Activated T-cell treated with anti-CD3 and anti-CD28 coated beads for 1 hour (primary cell): ENCODE measurements at regions not wholly inside any gene's neighbourhood (a gene's known extent, or its start where the extent isn't known, plus 50 kb on each side); places are given as distances from the start of the nearest gene placed in this dataset.
A peak's percentile ranks its signal among the peaks of the same experiment; 100 is the strongest.
"Not testable (repeated sequence)": the region's sequence is repeated elsewhere in the genome, so short reads cannot be mapped to it uniquely, and the experiment has no call there.

Experiments used
- DNase-seq: peaks from one replicate; pipeline ENCODE4 v3.0.0-alpha.2; 2020; ENCODE audit warnings: low read depth

DNA sequence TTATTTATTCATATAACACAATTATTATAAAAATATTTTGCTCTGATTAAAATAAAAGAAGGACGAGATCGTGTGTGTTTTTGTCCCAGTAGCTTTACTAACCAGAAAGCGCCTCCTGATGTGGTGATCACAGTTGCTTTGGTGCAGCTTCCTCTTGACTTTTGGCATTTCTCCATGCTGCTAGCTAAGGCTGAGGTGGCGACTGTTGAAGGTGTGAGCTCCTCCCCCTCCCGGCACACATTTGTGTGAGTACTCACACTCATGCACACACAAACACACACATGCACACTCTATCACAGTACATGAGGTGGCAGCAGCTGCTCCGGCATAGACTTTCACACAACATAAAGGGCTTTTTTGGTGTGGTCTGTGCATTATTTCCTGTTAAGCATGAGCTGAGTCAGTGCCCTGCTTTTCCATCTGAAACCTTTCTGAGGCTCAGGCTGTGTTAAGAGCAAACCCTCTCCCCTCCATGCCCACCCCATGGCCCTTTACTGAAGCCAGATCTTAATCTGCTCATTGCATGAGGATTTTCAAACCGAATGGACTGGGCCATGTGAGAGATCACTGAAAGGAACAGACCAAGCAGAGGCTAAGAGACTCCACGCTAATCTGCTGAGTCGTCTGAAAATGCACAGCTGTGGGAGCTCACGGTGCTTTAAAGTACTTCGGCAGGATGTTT is 53.3 kb downstream of the FOXD4L1 start:
- DNase-seq, result peak; percentile 22

DNA sequence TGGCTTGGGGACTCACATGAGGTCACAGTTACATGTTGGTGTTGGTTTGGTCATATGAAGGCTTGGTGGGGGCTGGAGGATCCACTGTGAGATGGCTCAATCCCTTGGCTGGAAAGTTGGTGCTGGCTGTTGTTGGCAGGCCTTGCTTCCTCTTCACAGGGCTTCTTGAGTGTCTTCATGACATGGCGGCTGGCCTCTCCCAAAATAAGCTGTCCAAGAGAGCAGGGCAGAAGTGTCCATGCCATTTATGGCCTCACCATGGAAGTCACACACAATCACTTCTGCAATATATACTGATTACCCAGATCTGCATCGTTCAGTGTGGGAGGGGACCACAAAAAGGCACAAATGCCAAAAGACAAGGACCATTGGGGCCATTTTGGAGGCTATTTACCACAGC is 61.4 kb downstream of the FOXD4L1 start:
- not testable (repeated sequence) for DNase-seq

DNA sequence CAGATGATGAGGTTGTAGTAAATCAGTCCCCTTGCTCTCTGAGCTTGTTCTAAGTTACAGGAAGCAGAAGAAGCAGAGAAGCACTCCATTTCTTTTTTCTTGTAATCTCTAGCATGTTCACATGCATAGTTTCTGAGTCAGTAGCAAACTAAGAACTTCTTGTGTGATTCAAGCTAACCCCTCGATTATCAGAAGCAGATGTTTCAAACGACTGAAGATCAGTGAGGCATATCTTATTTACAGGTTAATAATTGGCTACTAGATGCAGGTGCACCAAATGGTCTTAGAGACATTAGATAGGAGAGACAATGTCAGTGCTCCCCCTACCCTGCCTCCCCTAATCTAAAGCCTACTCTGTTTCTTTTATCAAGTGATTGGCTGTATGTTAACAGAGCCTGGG is 64.2 kb downstream of the FOXD4L1 start:
- DNase-seq, result not testable (repeated sequence)

DNA sequence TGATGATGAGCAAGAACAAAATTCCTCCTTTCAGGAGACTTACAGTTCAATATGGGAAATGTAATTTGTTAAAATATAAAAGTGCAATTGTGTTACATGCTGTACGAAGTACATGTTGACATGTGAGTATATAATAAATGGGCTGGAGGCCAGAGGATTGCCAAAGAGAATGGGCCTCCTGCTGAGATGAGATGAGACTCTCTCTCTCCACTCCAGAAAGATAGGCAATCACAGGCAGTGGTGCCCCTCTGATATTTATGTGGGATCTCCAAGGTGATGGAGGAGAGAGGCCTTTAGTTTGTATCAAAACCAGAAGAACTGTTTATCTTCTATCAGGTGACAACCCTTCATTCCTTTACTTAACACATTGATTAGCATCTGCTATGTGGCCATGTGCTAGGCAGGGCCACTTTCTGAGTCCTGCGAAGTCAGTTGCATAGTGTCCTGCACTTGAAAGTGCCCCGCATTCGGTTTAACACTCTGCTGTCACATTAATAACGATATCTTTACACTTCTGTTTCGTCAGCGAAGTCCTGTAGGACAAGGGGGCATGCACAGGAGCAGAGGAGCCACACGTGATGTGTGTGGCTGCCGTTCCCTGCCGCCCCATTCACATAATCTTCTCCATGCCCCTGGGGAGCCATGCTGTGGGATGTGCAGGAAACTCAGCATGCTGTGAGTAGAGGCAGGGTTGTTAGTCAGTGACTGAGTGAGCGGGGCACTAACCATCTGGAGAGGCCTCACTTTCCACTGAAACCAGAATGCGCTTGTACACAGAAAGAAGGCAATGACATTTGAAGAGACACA is 60.2 kb upstream of the RABL2A start:
- DNase-seq, result not testable (repeated sequence)

DNA sequence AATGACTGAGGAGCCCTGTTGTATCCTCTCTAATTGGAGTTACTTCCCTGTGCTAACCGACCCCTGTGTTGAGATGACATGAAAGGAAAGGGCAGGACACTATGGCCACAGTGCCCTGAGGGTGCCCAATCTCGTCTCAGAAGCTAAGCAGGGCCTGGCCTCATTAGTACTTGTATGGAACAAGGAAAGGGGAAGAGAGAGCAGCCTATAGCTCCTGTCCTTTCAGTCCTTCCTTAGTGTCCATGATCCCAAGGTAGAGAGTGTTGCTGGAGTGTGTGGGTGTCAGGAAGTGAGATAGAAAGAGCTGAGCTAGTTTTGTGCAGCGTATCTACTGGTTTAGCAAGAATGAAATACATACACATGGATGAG is 59.6 kb upstream of the RABL2A start:
- DNase-seq, result not testable (repeated sequence)

DNA sequence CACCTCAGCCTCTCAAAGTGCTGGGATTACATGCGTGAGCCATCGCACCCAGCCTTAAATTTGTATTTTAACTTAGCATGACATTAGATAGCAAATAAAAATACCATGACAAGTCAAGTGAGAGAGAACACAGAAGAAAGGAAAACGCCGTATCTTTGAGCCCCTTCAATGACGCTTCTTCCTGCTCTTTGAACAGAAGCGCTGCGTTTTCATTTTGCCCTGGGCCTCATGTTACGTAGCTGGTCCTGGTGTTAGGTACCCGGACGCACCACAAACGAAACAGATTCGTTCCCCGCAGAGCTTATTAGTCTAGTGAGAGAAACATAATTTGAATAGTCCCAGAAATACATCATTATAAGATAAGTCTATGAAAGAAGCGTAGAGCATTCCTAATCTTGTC is 58.8 kb upstream of the RABL2A start:
- DNase-seq, result not testable (repeated sequence)

DNA sequence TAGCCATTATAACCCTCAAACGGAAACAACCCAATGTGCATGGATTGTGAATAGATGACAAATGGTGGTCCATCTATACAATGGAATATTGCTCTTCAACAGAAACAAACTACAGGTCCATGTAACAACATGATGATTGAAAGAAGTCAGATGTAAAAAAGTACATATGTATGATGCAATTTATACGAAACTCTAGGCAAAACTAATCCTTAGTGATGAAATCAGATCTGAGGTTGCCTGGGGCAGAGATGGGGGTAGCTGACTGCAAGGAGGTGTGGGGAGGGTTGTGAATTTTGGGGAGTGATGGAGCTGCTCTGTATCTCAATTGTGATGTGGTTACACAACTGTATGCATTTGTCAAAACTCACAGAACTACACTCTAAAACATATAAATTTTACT is 57.0 kb upstream of the RABL2A start:
- not testable (repeated sequence) for DNase-seq

DNA sequence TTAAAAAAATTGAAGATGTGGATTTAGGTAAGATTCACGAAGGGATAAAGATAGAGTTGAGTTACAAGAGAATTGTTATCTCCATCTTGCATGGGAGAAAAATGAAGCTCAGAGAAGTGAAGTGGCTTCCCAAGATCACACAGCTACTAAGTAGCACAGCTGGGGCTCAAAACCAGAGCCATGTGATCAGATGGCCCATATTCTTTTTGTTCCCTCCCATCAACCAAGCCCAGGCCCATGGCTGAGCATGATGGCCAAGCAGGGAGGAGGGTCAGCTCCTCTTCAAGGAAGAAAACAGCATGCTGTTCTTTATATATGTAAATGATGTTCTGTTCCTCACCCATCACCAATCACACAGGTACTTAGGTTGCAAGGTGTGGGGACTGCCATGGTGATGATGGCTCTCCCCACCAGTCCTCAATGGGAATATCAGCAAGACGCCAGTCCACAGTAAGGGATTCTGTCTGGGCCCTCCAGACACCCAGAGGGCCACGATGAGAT is 56.5 kb upstream of the RABL2A start:
- DNase-seq, result not testable (repeated sequence)

DNA sequence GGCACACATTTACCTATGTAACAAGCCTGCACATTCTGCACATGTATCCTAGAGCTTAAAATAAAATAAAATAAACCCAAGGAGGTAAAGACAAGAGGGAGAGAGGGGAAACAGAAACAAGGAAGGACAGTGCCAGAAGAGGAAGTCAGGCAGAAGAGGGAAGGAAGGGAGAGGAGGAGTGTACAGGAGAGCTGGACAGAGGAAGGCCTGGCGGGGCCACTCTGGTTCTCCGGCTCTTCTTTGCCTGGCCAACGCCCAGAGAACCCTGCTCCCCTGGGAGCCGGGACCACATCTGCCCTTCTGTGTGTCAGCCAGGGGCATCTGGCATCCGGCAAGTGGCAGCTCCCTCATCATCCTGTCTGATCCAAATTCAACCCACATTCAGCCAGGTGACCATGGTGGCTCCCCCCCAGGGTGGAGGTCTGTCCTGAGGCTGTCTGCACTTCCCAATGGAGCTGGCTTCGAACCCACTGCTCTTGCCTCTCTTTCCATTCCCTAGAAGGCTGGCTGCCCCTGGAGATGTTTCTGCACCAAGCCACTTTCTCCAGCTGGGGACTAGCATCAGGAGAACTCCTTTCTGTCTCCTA is 55.5 kb upstream of the RABL2A start:
- DNase-seq, result not testable (repeated sequence)

DNA sequence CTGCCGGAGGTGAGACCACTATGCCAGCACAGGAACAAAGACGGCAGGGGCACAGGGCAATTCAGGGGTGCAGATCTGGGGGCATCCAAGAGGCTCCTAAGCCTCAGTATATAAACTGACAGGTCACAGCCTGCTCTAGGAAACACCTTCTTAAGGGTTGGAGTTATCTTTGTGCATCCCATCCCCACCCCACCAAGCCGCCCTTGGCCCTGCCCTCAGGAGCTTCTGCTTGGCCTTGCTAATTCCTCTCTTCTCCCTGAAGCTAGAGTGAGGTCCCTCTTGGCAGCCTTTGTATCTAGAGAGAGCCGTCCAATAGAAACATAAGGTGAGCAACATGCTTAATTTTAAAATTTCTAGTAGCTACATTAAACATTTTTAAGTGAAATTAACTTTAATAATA is 51.3 kb upstream of the RABL2A start:
- not testable (repeated sequence) for DNase-seq

DNA sequence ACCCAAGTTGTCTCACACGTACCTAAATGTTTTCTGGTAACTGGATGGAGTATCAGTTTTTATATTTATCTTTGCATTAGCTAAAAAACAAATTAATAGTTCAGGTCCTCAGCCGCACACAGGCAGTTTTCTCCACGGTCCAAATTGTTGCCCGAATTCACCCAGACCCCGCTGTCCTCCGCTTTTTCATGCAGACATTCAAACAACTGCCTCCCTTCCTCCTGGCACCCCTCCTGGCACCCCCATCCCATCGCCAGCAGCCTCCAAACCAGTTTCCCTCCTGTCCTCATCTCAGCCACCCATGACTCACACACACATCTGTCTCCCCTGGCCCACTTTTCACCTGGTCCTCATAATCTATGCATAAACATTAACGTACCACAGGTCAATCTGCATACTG is 50.7 kb upstream of the RABL2A start:
- DNase-seq, result not testable (repeated sequence)
